Caco-2 (cell line): ENCODE measurements at regions not wholly inside any gene's neighbourhood (a gene's known extent, or its start where the extent isn't known, plus 50 kb on each side); places are given as distances from the start of the nearest gene placed in this dataset.
"Not testable (repeated sequence)": the region's sequence is repeated elsewhere in the genome, so short reads cannot be mapped to it uniquely, and the experiment has no call there.

ENCODE experiments used
- BruUV-seq: library from RNA; stranded (reverse); fragments of 400-500 nt; replicated peaks from 2 replicates; lab custom pipeline; 2021; lab: Mats Ljungman, UMichigan
- CTCF ChIA-PET: fragments of 300-600 bp; sonication (Branson Sonifier 250); formaldehyde crosslinking; loops from one replicate; lab custom pipeline; 2022; ENCODE audit warnings: antibody characterized with exemption; lab: Charles Lee
- POLR2A ChIA-PET: fragments of 300-600 bp; sonication (Branson Sonifier 250); formaldehyde crosslinking; loops from one replicate; lab custom pipeline; 2022; ENCODE audit warnings: antibody characterized with exemption; lab: Charles Lee
- DNase-seq, 2 experiments: peaks; one replicate each; pipeline versions ENCODE4 v3.0.0 to v3.0.0-alpha.2; 2020 to 2022
- H3K27me3 ChIP-seq: replicated peaks from 2 replicates; pipeline ENCODE4 v1.6.0; 2011; ENCODE audit warnings: low read length; ENCODE audit not compliant: control insufficient read depth, insufficient read depth
- H3K36me3 ChIP-seq: 2 replicates; pipeline ENCODE4 v1.5.1; 2011; ENCODE audit warnings: low read length; ENCODE audit not compliant: control insufficient read depth, insufficient read depth
- H3K4me1 ChIP-seq: fragments of 250-450 bp; sonication (Bioruptor Pico); 2 replicates; pipeline ENCODE4 v1.5.1; 2020; ENCODE audit warnings: mild to moderate bottlenecking
- H3K4me3 ChIP-seq: 2 replicates; pipeline ENCODE4 v1.5.1; 2011; ENCODE audit warnings: low read depth, mild to moderate bottlenecking, control low read depth, low read length
- H3K9me3 ChIP-seq: fragments of 250-450 bp; sonication (Bioruptor Pico); 2 replicates; pipeline ENCODE4 v1.5.1; 2020; ENCODE audit warnings: mild to moderate bottlenecking, moderate library complexity
- H3K27ac Mint-ChIP-seq: one replicate; pipeline ENCODE4 v1.8.0; 2022; ENCODE audit warnings: mixed read lengths; ENCODE audit not compliant: unreplicated experiment
- H3K27me3 Mint-ChIP-seq: one replicate; pipeline ENCODE4 v1.8.0; 2022; ENCODE audit warnings: mixed read lengths; ENCODE audit not compliant: insufficient read depth, unreplicated experiment
- H3K36me3 Mint-ChIP-seq: one replicate; pipeline ENCODE4 v1.8.0; 2022; ENCODE audit warnings: mild to moderate bottlenecking, mixed read lengths; ENCODE audit not compliant: insufficient read depth, unreplicated experiment
- H3K4me1 Mint-ChIP-seq: one replicate; pipeline ENCODE4 v1.8.0; 2022; ENCODE audit warnings: low read depth, mixed read lengths; ENCODE audit not compliant: unreplicated experiment
- H3K4me3 Mint-ChIP-seq: one replicate; pipeline ENCODE4 v1.8.0; 2022; ENCODE audit warnings: mild to moderate bottlenecking, moderate library complexity, mixed read lengths; ENCODE audit not compliant: unreplicated experiment
- H3K9me3 Mint-ChIP-seq: one replicate; pipeline ENCODE4 v1.8.0; 2022; ENCODE audit warnings: mixed read lengths; ENCODE audit not compliant: unreplicated experiment
- intact Hi-C: fragments of 100-400 bp; cut with micrococcal nuclease; formaldehyde crosslinking; loops from one replicate; pipeline ENCODE4 v1.10.0; 2022; ENCODE audit not compliant: unreplicated experiment

DNA sequence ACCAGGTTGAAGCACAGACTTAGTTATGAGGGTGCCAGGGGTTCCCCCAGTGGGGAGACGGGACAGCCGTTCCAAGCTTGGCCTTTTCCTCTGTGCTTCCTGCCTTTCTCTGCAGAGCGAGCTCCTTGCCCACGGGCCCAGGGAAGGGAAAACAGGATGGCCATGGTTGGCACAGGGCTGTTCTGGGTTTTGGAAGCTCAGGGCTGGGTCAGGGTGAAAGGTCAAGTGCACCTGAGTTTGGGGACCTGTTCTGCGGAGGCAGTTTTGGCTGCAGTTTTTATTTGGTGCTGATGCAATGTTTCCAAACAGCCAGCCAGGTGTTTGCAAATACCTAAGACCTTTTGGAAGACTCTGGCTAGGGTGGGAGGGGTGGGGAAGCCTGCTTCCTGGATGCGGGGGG, 4412.5 kb upstream of the TPTE start:
- H3K27me3 Mint-ChIP-seq, H3K4me1 Mint-ChIP-seq, H3K9me3 Mint-ChIP-seq, H3K9me3 ChIP-seq, POLR2A ChIA-PET, CTCF ChIA-PET, H3K36me3 Mint-ChIP-seq, H3K27me3 ChIP-seq, DNase-seq, intact Hi-C loops, H3K4me1 ChIP-seq, H3K4me3 Mint-ChIP-seq, H3K36me3 ChIP-seq, BruUV-seq, H3K4me3 ChIP-seq, H3K27ac Mint-ChIP-seq: not testable (repeated sequence)

DNA sequence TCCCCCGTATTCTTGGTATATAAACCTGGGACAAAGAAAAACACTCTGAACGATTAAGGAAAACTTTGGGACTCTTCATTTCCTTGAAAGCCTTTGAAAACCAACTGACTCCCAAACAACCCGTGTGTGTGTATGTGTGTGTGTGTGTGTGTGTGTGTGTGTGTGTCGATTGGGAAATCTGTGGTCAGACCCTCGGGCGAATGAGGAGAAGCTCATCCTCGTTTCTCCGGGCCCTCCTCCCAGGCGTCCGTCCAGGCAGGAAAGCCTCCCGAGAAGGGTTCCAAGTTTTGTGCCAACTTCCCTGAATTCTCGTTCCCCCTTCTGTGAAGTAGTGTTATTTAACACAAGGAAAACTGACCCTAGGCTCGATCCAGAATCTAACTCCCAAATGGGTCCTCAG, 4411.6 kb upstream of the TPTE start:
- H3K36me3 ChIP-seq, H3K4me1 ChIP-seq, H3K4me3 Mint-ChIP-seq, H3K27me3 Mint-ChIP-seq, H3K9me3 Mint-ChIP-seq, H3K27me3 ChIP-seq, H3K36me3 Mint-ChIP-seq, CTCF ChIA-PET, POLR2A ChIA-PET, H3K4me1 Mint-ChIP-seq, H3K4me3 ChIP-seq, H3K27ac Mint-ChIP-seq, DNase-seq, intact Hi-C loops, BruUV-seq, H3K9me3 ChIP-seq: not testable (repeated sequence)

DNA sequence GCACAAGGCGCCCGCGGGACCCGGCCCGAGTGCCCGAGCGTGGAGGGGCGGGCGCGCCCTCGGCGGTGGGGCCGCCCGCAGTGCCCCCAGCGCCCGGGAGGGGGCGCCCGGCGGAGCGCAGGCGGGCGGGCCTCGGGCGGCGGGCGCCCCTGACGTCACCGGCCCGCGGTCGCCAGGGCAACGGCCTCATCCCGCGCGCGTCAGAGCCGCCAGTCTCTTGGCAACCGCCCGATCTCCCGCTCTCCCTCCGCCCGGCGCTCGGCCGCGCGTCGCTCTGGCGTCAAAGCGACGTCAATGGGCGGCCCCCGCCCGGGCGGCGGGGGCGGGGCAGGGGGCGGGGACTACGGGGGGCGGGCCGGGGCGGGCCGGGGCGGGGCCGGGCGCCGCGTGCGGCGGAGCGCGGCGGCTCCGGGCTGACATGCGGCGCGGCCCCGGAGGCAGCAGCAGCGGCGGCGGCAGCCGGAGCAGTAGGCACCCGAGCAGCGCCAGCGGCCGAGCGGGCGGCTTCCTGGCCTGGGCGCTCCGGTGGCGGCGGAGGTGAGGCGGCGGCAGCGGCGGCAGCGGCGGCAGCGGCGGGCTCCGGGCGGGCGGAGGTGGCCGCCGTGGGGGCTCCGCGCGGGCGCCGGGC, 4410.6 kb upstream of the TPTE start:
- H3K4me1 Mint-ChIP-seq, H3K36me3 ChIP-seq, H3K4me3 ChIP-seq, H3K9me3 Mint-ChIP-seq, H3K36me3 Mint-ChIP-seq, H3K4me3 Mint-ChIP-seq, H3K27ac Mint-ChIP-seq, BruUV-seq, POLR2A ChIA-PET, DNase-seq, H3K4me1 ChIP-seq, CTCF ChIA-PET, H3K27me3 Mint-ChIP-seq, H3K9me3 ChIP-seq, H3K27me3 ChIP-seq, intact Hi-C loops: not testable (repeated sequence)

DNA sequence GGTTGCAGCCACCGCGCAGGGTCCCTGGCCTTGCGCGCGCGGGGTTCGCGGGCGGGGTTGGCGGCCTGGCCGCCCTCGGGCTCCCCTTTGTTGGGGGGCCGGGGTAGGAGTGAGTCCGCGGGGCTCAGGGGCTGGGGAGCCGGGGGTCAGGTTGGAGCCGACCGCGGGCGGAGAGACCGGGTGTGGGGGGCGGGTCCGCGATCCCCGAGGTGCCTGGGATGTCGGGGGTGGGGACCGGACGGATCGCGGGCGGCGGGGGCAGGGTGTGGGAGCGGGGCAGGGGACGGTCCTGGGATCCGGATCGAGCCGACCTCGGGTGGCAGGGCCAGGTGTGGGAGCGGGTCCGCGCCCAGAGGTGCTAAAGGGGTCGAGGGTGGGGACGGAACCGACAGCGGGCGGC, 4410.0 kb upstream of the TPTE start:
- H3K4me1 Mint-ChIP-seq, H3K4me1 ChIP-seq, H3K27ac Mint-ChIP-seq, intact Hi-C loops, BruUV-seq, H3K9me3 ChIP-seq, H3K36me3 ChIP-seq, CTCF ChIA-PET, H3K27me3 Mint-ChIP-seq, POLR2A ChIA-PET, H3K27me3 ChIP-seq, H3K9me3 Mint-ChIP-seq, H3K4me3 Mint-ChIP-seq, H3K36me3 Mint-ChIP-seq: not testable (repeated sequence)
- DNase-seq, result peak in 1 of 2 experiments; percentile 23
- peak overlapping the region; percentile 31 for H3K4me3 ChIP-seq

DNA sequence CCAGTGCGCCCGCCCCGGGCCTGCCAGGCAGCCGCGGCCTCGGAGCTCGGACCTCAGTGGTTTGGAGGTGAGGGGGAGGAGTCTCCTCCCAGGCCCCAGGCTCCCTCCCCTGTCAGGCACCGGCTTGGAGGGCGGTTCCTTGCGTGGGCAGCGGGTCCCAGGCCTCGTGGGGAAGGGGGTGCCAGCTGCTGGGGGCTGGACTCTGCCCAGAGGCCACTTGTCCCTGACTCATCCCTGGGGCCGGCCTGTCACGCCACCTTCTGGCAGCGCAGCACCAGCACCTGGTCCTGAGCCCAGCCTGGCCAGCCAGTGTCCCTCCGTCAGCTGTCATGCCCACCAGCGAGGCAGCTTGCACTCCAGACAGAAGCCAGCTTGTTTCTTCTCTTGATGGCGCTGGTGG, 4403.0 kb upstream of the TPTE start:
- H3K4me3 Mint-ChIP-seq, intact Hi-C loops, DNase-seq, H3K4me1 ChIP-seq, H3K27me3 ChIP-seq, H3K4me3 ChIP-seq, POLR2A ChIA-PET, H3K27me3 Mint-ChIP-seq, H3K9me3 ChIP-seq, H3K36me3 ChIP-seq, BruUV-seq, CTCF ChIA-PET, H3K4me1 Mint-ChIP-seq, H3K27ac Mint-ChIP-seq, H3K36me3 Mint-ChIP-seq, H3K9me3 Mint-ChIP-seq: not testable (repeated sequence)

DNA sequence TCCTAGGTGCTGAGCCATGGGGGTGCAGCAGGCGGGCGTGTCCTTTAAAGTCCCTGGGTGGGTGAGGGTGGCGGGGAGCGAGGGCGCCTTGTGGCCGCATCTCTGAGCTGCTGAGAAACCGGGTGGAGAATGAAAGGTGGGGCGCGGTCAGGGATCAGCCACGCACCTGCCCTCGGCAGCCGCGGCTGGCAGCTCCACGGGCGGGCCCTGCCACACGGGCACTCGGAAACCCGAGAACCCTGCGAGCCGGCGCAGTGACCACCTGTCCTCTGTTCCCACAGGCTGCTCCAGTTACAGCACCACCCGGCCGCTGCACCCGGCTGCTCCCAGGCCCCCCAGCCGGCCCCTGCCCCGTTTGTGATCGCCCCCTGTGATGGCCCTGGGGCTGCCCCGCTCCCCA, 4400.5 kb upstream of the TPTE start:
- H3K27me3 Mint-ChIP-seq, H3K4me3 Mint-ChIP-seq, POLR2A ChIA-PET, H3K27ac Mint-ChIP-seq, H3K27me3 ChIP-seq, H3K9me3 ChIP-seq, DNase-seq, CTCF ChIA-PET, BruUV-seq, intact Hi-C loops, H3K4me1 Mint-ChIP-seq, H3K4me1 ChIP-seq, H3K4me3 ChIP-seq, H3K9me3 Mint-ChIP-seq, H3K36me3 ChIP-seq, H3K36me3 Mint-ChIP-seq: not testable (repeated sequence)

DNA sequence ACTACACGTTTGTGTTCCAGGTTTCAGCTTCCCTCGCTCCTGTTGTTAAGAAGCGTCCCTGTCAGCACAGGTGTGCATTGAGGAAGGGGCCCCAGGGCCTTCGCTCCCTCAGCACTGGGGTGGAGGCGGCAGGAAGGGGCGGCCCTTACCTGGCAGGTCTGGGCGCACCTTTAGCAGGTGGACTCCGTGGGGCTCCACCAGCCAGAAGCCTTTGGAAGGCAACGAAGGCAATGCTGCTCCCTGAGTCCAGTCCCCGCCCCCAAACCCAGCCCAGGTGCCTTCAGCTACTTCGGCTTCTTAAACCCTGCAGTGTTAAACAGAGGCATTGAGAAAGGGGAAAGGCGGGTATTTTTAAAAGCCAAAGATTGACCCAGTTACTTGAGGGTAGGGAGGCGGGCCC, 4398.8 kb upstream of the TPTE start:
- POLR2A ChIA-PET, H3K4me3 Mint-ChIP-seq, H3K4me1 Mint-ChIP-seq, BruUV-seq, H3K4me1 ChIP-seq, H3K27me3 ChIP-seq, H3K9me3 Mint-ChIP-seq, CTCF ChIA-PET, H3K27ac Mint-ChIP-seq, H3K36me3 Mint-ChIP-seq, H3K36me3 ChIP-seq, H3K4me3 ChIP-seq, intact Hi-C loops, H3K9me3 ChIP-seq, H3K27me3 Mint-ChIP-seq: not testable (repeated sequence)
- DNase-seq, result peak; percentile 18 to 24
